ENCODE measurements at regions not wholly inside any gene's neighbourhood (a gene's known extent, or its start where the extent isn't known, plus 50 kb on each side); places are given as distances from the start of the nearest gene placed in this dataset.

GRCh38 chr4:148557793-148558192, 115.6 kb upstream of the NR3C2 start:
- no peaks in the 10 kb centered on the region for H3K36me3 ChIP-seq (ENCODE audit: control insufficient read depth, insufficient read depth, low read length)
- no peaks in the 10 kb centered on the region for H3K4me1 ChIP-seq
- intact Hi-C loops (cut with micrococcal nuclease; ENCODE audit: unreplicated experiment) = no loop called here
- Mint-ChIP-seq H3K27me3 (ENCODE audit: insufficient read depth, unreplicated experiment) (no peaks in the 10 kb centered on the region), H3K36me3 (ENCODE audit: insufficient read depth, unreplicated experiment) (no peaks in the 10 kb centered on the region), H3K9me3 (ENCODE audit: unreplicated experiment) (no peaks in the 10 kb centered on the region), H3K4me1 (ENCODE audit: low read depth, unreplicated experiment) (no peaks in the 10 kb centered on the region), H3K4me3 (ENCODE audit: unreplicated experiment) (no peak overlapping the region), H3K27ac (ENCODE audit: unreplicated experiment) (no peak overlapping the region)
- H3K9me3 ChIP-seq = no peaks in the 10 kb centered on the region
- no peaks in the 10 kb centered on the region for H3K27me3 ChIP-seq (replicated peaks; ENCODE audit: control insufficient read depth, insufficient read depth, low read length)
- BruUV-seq (replicated peaks) = no TSS peak
- ChIA-PET POLR2A (no interaction called here), CTCF (no interaction called here)
- DNase-seq = no peak
- no peak overlapping the region for H3K4me3 ChIP-seq (ENCODE audit: low read depth, low read length)
- TF ChIP-seq CTCF (IDR thresholded peaks at IDR 0.05; ENCODE audit: insufficient read depth in 1 of 2, low read depth in 1 of 2, low read length in 1 of 2, severe bottlenecking in 1 of 2, unreplicated experiment in 1 of 2) = no peak

- H3K27ac Mint-ChIP-seq (ENCODE audit: unreplicated experiment) = no peak overlapping the region
- ChIA-PET POLR2A (no interaction called here), CTCF (no interaction called here)
- Histone ChIP-seq H3K36me3 (ENCODE audit: control insufficient read depth, insufficient read depth, low read length) (no peaks in the 10 kb centered on the region), H3K9me3 (no peaks in the 10 kb centered on the region), H3K4me3 (ENCODE audit: low read depth, low read length) (no peak overlapping the region), H3K4me1 (no peaks in the 10 kb centered on the region), H3K27me3 (replicated peaks; ENCODE audit: control insufficient read depth, insufficient read depth, low read length) (no peaks in the 10 kb centered on the region)
- H3K4me1 Mint-ChIP-seq (ENCODE audit: low read depth, unreplicated experiment) = no peaks in the 10 kb centered on the region
- TF ChIP-seq CTCF (IDR thresholded peaks at IDR 0.05; ENCODE audit: insufficient read depth in 1 of 2, low read depth in 1 of 2, low read length in 1 of 2, severe bottlenecking in 1 of 2, unreplicated experiment in 1 of 2) = no peak
- H3K27me3 Mint-ChIP-seq (ENCODE audit: insufficient read depth, unreplicated experiment) = peaks cover 2% of the 10 kb centered on the region
- H3K9me3 Mint-ChIP-seq (ENCODE audit: unreplicated experiment) = no peaks in the 10 kb centered on the region
- intact Hi-C loops (cut with micrococcal nuclease; ENCODE audit: unreplicated experiment) = no loop called here
- no peak for DNase-seq
- no peak overlapping the region for H3K4me3 Mint-ChIP-seq (ENCODE audit: unreplicated experiment)
- no peaks in the 10 kb centered on the region for H3K36me3 Mint-ChIP-seq (ENCODE audit: insufficient read depth, unreplicated experiment)
- BruUV-seq (replicated peaks) = no TSS peak
Measured at GRCh38 chr4:148550788-148551187, 108.6 kb upstream of the NR3C2 start.

- no peak for TF ChIP-seq CTCF (IDR thresholded peaks at IDR 0.05; ENCODE audit: insufficient read depth in 1 of 2, low read depth in 1 of 2, low read length in 1 of 2, severe bottlenecking in 1 of 2, unreplicated experiment in 1 of 2)
- Mint-ChIP-seq H3K4me1 (ENCODE audit: low read depth, unreplicated experiment) (no peaks in the 10 kb centered on the region), H3K4me3 (ENCODE audit: unreplicated experiment) (no peak overlapping the region), H3K36me3 (ENCODE audit: insufficient read depth, unreplicated experiment) (no peaks in the 10 kb centered on the region), H3K27me3 (ENCODE audit: insufficient read depth, unreplicated experiment) (peaks cover 4% of the 10 kb centered on the region), H3K9me3 (ENCODE audit: unreplicated experiment) (peaks cover 3% of the 10 kb centered on the region), H3K27ac (ENCODE audit: unreplicated experiment) (no peak overlapping the region)
- Histone ChIP-seq H3K36me3 (ENCODE audit: control insufficient read depth, insufficient read depth, low read length) (no peaks in the 10 kb centered on the region), H3K9me3 (no peaks in the 10 kb centered on the region), H3K4me3 (ENCODE audit: low read depth, low read length) (no peak overlapping the region), H3K4me1 (peaks cover 10% of the 10 kb centered on the region), H3K27me3 (replicated peaks; ENCODE audit: control insufficient read depth, insufficient read depth, low read length) (no peaks in the 10 kb centered on the region)
- intact Hi-C loops (cut with micrococcal nuclease; ENCODE audit: unreplicated experiment) = no loop called here
- POLR2A ChIA-PET = no interaction called here
- DNase-seq = no peak
- BruUV-seq (replicated peaks) = no TSS peak
- CTCF ChIA-PET = no interaction called here
Measured at GRCh38 chr4:148542922-148543623, 100.9 kb upstream of the NR3C2 start.
